Right lobe of liver (tissue), 6 donors: ENCODE measurements at regions not wholly inside any gene's neighbourhood (a gene's known extent, or its start where the extent isn't known, plus 50 kb on each side); places are given as distances from the start of the nearest gene placed in this dataset.

ENCODE experiments used
- ATAC-seq, 4 donors: fragments of 200-7000 bp; cut with Tn5 transposase; one replicate each; pipeline ENCODE4 v1.9.1; 2020; ENCODE audit warnings: mild to moderate bottlenecking in 4 of 4, moderate library complexity in 4 of 4
- DNase-seq, 3 donors: peaks; one replicate each; pipeline ENCODE4 v3.0.0-alpha.2; 2020
- H3K27ac ChIP-seq, 3 donors: fragments of 200-600 bp; one replicate each; pipeline ENCODE4 v1.8.0; 2022
- H3K27me3 ChIP-seq, 2 donors: fragments of 200-600 bp; one replicate each; pipeline ENCODE4 v1.8.0; 2022
- H3K36me3 ChIP-seq, 4 donors: fragments of 200-600 bp; sonication (generic) in 1 of 4; one replicate each; pipeline versions ENCODE4 v1.5.1 to v1.8.0; 2017 to 2022; ENCODE audit warnings: control low read depth in 1 of 4
- H3K4me1 ChIP-seq, 4 donors: fragments of 200-600 bp; sonication (generic) in 1 of 4; one replicate each; pipeline versions ENCODE4 v1.5.1 to v1.8.0; 2017 to 2022; ENCODE audit warnings: control low read depth in 1 of 4
- H3K4me3 ChIP-seq, 3 donors: fragments of 200-600 bp; one replicate each; pipeline ENCODE4 v1.8.0; 2022
- H3K9me3 ChIP-seq, 4 donors: fragments of 200-600 bp; sonication (generic) in 1 of 4; one replicate each; pipeline versions ENCODE4 v1.5.1 to v1.8.0; 2017 to 2022; ENCODE audit warnings: control low read depth in 1 of 4
- CTCF ChIP-seq, 4 donors: fragments of 200-600 bp in 3 of 4; fragments of 450-650 bp in 1 of 4; IDR thresholded peaks; one replicate each; pipeline versions ENCODE4 v1.5.1 to v1.8.0; 2016 to 2022; ENCODE audit warnings: antibody characterized with exemption in 4 of 4, mild to moderate bottlenecking in 2 of 4
- POLR2A ChIP-seq: fragments of 450-650 bp; IDR thresholded peaks from one replicate; pipeline ENCODE4 v1.6.1; 2017; ENCODE audit warnings: antibody characterized with exemption, mild to moderate bottlenecking
- WGBS: methylation state at CpG from one replicate; pipeline ENCODE4 v1.1.6; 2018; ENCODE audit warnings: low coverage, low lambda C conversion rate; ENCODE audit not compliant: insufficient coverage; ENCODE audit errors: missing lambda C conversion rate; 5-methylcytosine and 5-hydroxymethylcytosine counted together
- intact Hi-C, 2 donors: fragments of 100-400 bp; cut with DNase I; formaldehyde crosslinking; loops; one replicate each; pipeline versions ENCODE4 v1.11.2 to v1.14.1; 2022
- donor health status: DM: no; HTN: yes; CAD: no.
- donor health status: DM: no; HTN: no; CAD: no.
- donor health status: DM: no; HTN: no; CAD: no.
- donor health status: DM: no; HTN: yes; CAD: no.
- donor health status: DM: no; HTN: yes; CAD: no.

GRCh38 chr4:84085986-84086385 is 413.1 kb downstream of the NKX6-1 start:
- intact Hi-C loops = no loop called here
- H3K27me3 ChIP-seq = no peaks in the 10 kb centered on the region
- H3K4me1 ChIP-seq = no peaks in the 10 kb centered on the region
- no peak for TF ChIP-seq POLR2A
- TF ChIP-seq CTCF (IDR thresholded peaks at IDR 0.05) = no peak
- DNase-seq = no peak
- no peak for ATAC-seq
- 46% methylated on average over 4 of the region's 4 CpGs for WGBS
- no peak overlapping the region for H3K4me3 ChIP-seq
- H3K9me3 ChIP-seq = no peaks in the 10 kb centered on the region
- H3K27ac ChIP-seq = no peak overlapping the region
- H3K36me3 ChIP-seq = no peaks in the 10 kb centered on the region

- Histone ChIP-seq H3K27me3 (no peaks in the 10 kb centered on the region), H3K36me3 (no peaks in the 10 kb centered on the region), H3K9me3 (no peaks in the 10 kb centered on the region), H3K27ac (no peak overlapping the region), H3K4me1 (no peaks in the 10 kb centered on the region), H3K4me3 (no peak overlapping the region)
- ATAC-seq (no peak), DNase-seq (no peak)
- intact Hi-C loops = no loop called here
- 31% methylated on average over 10 of the region's 11 CpGs for WGBS
- TF ChIP-seq CTCF (IDR thresholded peaks at IDR 0.05) = no peak
- TF ChIP-seq POLR2A = no peak
Observed at GRCh38 chr4:84070289-84070688, 428.8 kb downstream of the NKX6-1 start.

GRCh38 chr4:84063619-84064018 is 435.5 kb downstream of the NKX6-1 start:
- intact Hi-C loops = no loop called here
- WGBS = 46% methylated on average over 5 of the region's 5 CpGs
- H3K9me3 ChIP-seq = no peaks in the 10 kb centered on the region
- no peak overlapping the region for H3K27ac ChIP-seq
- H3K4me3 ChIP-seq = no peak overlapping the region
- H3K36me3 ChIP-seq = no peaks in the 10 kb centered on the region
- no peaks in the 10 kb centered on the region for H3K4me1 ChIP-seq
- TF ChIP-seq CTCF (IDR thresholded peaks at IDR 0.05) = no peak
- TF ChIP-seq POLR2A = no peak
- H3K27me3 ChIP-seq = no peaks in the 10 kb centered on the region
- DNase-seq (no peak), ATAC-seq (no peak)

- no peaks in the 10 kb centered on the region for H3K27me3 ChIP-seq
- intact Hi-C loops = no loop called here
- no peak for DNase-seq
- no peak overlapping the region for H3K27ac ChIP-seq
- no peaks in the 10 kb centered on the region for H3K4me1 ChIP-seq
- no peaks in the 10 kb centered on the region for H3K9me3 ChIP-seq
- 46% methylated on average over 5 of the region's 5 CpGs for whole genome bisulfite sequencing
- H3K4me3 ChIP-seq = no peak overlapping the region
- no peak for ATAC-seq
- TF ChIP-seq CTCF (IDR thresholded peaks at IDR 0.05) (no peak), POLR2A (no peak)
- no peaks in the 10 kb centered on the region for H3K36me3 ChIP-seq
Observed at GRCh38 chr4:84058201-84058600, 440.9 kb downstream of the NKX6-1 start.

- Histone ChIP-seq H3K27ac (no peak overlapping the region), H3K27me3 (no peaks in the 10 kb centered on the region), H3K4me3 (no peak overlapping the region), H3K4me1 (no peaks in the 10 kb centered on the region), H3K36me3 (no peaks in the 10 kb centered on the region), H3K9me3 (no peaks in the 10 kb centered on the region)
- no peak for DNase-seq
- TF ChIP-seq POLR2A = no peak
- TF ChIP-seq CTCF (IDR thresholded peaks at IDR 0.05) = no peak
- intact Hi-C loops = no loop called here
- ATAC-seq = no peak
- 42% methylated on average over 3 of the region's 4 CpGs for WGBS
Observed at GRCh38 chr4:84051639-84052038, 447.5 kb downstream of the NKX6-1 start.
